Suppressor macrophage (primary cell): ENCODE measurements at regions not wholly inside any gene's neighbourhood (a gene's known extent, or its start where the extent isn't known, plus 50 kb on each side); places are given as distances from the start of the nearest gene placed in this dataset.

Experiments used
- DNase-seq, 4 experiments: peaks; one replicate each; pipeline ENCODE4 v3.0.0-alpha.2; 2020 to 2022

GRCh38 chr11:88404932-88405710 is 67.6 kb upstream of the CTSC start:
- peak in 3 of 4 experiments; percentile 33 to 51 (median 43) for DNase-seq

GRCh38 chr11:88404391-88404790 is 66.9 kb upstream of the CTSC start:
- no peak for DNase-seq

DNA sequence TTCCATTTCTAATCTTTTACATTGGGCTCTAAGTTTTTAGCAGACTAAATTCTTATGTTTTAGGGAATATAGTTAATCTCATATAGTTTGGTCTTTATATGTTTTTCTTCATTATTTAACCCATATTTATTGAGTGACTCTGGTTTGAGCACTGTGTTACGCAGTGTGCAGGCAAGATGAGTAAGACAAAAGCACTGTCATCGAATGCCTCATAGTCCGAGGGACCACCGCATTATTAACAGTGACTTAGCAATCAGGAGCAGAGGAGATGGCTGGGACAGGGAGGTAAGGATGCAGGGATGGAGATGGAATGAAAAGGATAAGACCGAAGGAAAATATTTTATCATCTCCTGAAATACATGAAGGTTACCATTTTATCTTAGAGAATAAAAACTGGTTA is 65.2 kb upstream of the CTSC start:
- no peak for DNase-seq

DNA sequence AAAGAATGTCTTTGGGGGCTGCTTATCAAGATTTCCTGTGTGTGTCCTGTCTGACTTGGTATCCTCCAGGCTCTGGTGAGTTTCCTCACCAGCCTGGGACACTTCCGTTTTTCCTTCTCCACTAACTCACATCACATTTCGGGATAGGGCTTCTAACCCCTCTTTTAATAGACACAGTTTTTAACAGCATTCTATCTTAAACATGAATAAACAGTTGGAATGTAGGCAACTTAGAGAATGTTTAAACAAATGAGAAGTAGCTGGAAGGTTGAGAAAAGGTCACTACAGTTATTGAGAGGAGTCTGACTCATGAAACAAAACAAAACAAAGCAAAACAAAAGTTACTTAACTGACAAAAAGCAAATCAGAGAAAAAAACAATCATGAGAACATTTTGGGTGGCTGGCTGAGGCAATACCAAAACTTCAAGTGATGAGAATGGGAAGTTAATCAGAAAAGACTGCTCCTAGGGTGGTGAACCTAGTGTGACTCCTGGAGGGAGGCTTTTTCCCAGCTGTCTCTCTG is 64.7 kb upstream of the CTSC start:
- peak; percentile 64 to 86 (median 75) for DNase-seq

DNA sequence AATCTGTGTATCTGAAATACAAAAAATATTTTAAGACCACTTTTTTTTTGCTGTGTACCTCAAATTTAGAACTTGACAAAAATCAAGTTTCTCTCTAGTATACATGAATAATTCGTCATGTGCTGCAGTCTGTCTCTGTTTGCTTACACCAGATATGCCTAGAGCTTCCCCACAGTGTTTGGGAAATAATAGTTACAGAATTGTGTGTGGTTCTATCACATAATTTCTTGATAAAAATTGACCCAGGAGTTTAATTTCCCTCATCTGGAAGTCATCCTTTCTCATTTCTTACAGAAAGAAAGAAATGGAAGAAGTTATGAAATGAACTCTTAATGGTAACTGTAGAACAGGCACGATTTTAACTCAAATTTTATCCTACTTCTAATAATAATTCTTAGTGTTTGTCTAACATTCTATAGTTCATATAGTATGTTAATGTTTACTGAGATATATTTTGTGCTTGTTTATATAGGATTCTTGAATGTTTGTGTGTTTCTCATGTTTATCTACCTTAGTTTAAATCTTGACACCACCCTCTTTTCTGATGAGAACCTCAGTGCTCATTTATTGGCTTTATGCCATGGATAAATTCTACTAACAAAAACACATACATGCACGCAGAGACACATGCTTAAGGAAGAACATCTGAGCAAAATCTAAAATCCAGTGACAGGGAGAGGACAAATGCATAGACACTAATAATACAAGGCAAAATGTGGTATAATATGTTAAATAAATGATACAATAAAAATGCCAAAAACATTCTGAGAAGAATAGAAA is 61.4 kb upstream of the CTSC start:
- no peak for DNase-seq

DNA sequence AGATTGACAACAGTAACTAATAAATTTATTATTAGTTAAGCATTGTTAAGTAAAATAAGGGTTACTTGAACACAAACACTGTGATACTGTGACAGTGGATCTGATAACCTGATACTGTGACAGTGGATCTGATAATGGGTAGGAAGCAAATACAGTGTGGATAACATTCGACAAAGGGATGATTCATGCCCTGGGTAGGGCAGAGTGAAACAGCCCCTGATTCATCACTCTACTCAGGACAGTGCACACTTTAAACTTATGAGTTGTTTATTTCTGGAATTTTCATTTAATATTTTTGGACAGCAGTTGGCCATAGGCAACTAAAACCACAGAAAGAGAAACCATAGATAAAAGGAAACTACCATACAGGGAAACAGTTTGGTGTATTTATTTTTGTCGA is 60.8 kb upstream of the CTSC start:
- peak in 1 of 4 experiments; percentile 24 for DNase-seq

- no peak for DNase-seq
These were observed 52.7 kb upstream of the CTSC start for GRCh38 chr11:88390254-88390653.

- no peak for DNase-seq
These were observed 50.4 kb upstream of the CTSC start for GRCh38 chr11:88387957-88388356.
